SH-SY5Y (cell line): ENCODE measurements at regions not wholly inside any gene's neighbourhood (a gene's known extent, or its start where the extent isn't known, plus 50 kb on each side); places are given as distances from the start of the nearest gene placed in this dataset.

Experiments
- GATA2 ChIP-seq: IDR thresholded peaks from 2 replicates; pipeline ENCODE4 v1.6.1; 2011; ENCODE audit warnings: mild to moderate bottlenecking, low read depth, low read length
- GATA3 ChIP-seq: IDR thresholded peaks from 2 replicates; pipeline ENCODE4 v1.6.1; 2011; ENCODE audit warnings: low read depth, mild to moderate bottlenecking, low read length, moderate library complexity

GRCh38 chr2:199216253-199216652, 241.5 kb downstream of the SATB2 start:
- TF ChIP-seq GATA2 = no peak
- TF ChIP-seq GATA3 = no peak
